ENCODE measurements at regions not wholly inside any gene's neighbourhood (a gene's known extent, or its start where the extent isn't known, plus 50 kb on each side); places are given as distances from the start of the nearest gene placed in this dataset.
A peak's percentile ranks its signal among the peaks of the same experiment; 100 is the strongest.

GRCh38 chr17:14919631-14920213 lies 345.4 kb downstream of the PMP22 start:
- TF ChIP-seq, protein P1, sequence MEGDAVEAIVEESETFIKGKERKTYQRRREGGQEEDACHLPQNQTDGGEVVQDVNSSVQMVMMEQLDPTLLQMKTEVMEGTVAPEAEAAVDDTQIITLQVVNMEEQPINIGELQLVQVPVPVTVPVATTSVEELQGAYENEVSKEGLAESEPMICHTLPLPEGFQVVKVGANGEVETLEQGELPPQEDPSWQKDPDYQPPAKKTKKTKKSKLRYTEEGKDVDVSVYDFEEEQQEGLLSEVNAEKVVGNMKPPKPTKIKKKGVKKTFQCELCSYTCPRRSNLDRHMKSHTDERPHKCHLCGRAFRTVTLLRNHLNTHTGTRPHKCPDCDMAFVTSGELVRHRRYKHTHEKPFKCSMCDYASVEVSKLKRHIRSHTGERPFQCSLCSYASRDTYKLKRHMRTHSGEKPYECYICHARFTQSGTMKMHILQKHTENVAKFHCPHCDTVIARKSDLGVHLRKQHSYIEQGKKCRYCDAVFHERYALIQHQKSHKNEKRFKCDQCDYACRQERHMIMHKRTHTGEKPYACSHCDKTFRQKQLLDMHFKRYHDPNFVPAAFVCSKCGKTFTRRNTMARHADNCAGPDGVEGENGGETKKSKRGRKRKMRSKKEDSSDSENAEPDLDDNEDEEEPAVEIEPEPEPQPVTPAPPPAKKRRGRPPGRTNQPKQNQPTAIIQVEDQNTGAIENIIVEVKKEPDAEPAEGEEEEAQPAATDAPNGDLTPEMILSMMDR (IDR thresholded peaks at IDR 0.05; ENCODE audit: insufficient read depth, low read depth, low read length, missing control alignments) = no peak
- DNase-seq (ENCODE audit: low read depth) = peak; percentile 67
- no peak overlapping the region for H3K4me3 ChIP-seq (ENCODE audit: low read length)

DNA sequence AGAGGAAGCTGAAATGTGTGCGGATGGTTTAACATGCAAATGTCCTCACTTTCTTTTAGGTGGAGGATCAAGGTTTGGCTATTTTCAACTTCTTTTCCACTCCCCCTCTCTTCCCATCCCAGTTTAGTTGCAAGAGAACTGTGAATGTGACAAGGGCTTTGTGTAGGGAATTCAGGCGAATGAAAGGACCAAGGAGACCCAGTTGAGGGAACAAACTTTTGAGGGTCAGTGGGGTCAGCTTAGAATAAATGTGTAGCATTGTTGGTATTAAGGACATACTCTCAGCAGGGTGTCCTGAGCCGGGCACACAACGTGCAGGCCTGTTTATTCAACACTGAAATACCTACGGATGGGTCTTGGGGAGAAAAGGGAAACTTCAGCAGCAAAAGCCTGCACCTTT lies 346.0 kb downstream of the PMP22 start:
- no peak overlapping the region for H3K4me3 ChIP-seq (ENCODE audit: low read length)
- TF ChIP-seq, protein P1 (IDR thresholded peaks at IDR 0.05; ENCODE audit: insufficient read depth, low read depth, low read length, missing control alignments) = no peak
- DNase-seq (ENCODE audit: low read depth) = no peak

- TF ChIP-seq, protein P1 (IDR thresholded peaks at IDR 0.05; ENCODE audit: insufficient read depth, low read depth, low read length, missing control alignments) = no peak
- DNase-seq (ENCODE audit: low read depth) = no peak
- no peak overlapping the region for H3K4me3 ChIP-seq (ENCODE audit: low read length)
Observed at GRCh38 chr17:14918540-14918939, 346.6 kb downstream of the PMP22 start.

DNA sequence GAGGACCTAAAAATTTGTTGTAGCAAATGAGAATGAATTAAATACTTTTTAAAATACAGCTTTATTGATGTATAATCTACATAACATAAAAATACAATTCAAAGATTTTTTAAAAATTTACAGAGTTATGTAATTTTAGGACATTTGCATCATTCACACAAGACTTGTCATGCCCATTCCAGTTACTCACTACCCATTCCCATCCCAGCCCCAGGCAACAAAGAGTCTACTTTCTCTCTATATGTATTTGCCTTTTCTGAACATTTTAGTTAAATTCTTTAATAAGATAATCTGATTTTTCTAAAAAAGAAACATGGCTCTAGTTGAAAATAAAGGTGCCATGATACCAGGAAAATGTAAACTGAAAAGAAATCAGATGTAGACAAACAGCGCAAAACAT lies 354.2 kb downstream of the PMP22 start:
- peak; percentile 83 for DNase-seq (ENCODE audit: low read depth)
- no peak overlapping the region for H3K4me3 ChIP-seq (ENCODE audit: low read length)
- TF ChIP-seq, protein P1 (IDR thresholded peaks at IDR 0.05; ENCODE audit: insufficient read depth, low read depth, low read length, missing control alignments) = no peak

- H3K4me3 ChIP-seq (ENCODE audit: low read length) = no peak overlapping the region
- no peak for DNase-seq (ENCODE audit: low read depth)
- TF ChIP-seq, protein P1 (IDR thresholded peaks at IDR 0.05; ENCODE audit: insufficient read depth, low read depth, low read length, missing control alignments) = no peak
Observed at GRCh38 chr17:14904386-14904785, 360.7 kb downstream of the PMP22 start.

DNA sequence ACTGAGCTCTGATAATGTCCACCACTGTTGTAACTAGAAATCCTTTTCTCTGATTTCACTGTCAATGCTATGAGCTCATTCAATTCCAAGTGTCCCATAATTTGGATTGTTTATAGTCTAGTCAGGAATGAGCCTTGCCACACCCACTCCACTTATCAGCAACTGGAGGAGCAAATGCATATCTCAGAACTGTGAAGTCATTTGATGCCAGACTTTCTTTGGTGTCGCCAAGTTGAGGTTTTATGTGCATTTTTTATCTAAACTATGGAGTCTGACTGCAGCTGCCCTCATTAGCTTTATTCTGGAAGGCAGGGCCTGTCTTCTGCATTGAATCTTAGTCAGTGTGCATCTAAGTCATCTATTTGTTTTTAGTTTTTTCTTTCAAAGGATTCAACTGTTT lies 361.3 kb downstream of the PMP22 start:
- TF ChIP-seq, protein P1 (IDR thresholded peaks at IDR 0.05; ENCODE audit: insufficient read depth, low read depth, low read length, missing control alignments) = no peak
- H3K4me3 ChIP-seq (ENCODE audit: low read length) = no peak overlapping the region
- DNase-seq (ENCODE audit: low read depth) = peak; percentile 11

DNA sequence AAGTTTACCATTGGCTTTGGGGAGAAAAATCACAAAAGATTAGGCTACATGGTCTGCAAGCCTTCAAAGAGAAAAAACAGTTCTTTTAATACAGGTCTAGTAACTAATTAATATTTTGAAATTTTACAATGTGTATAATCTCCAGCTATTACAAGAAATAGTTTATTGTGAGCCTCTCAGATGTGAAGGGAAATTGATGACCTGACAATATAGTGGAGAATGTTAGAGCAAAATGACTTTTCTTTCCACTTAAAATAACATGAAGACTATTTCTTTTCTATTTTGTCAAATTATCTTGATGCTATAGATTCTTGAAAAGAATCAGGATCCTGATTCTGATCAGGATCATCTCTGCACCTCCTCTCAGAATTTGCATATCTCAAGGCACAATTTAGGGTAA lies 362.3 kb downstream of the PMP22 start:
- DNase-seq (ENCODE audit: low read depth) = no peak
- TF ChIP-seq, protein P1 (IDR thresholded peaks at IDR 0.05; ENCODE audit: insufficient read depth, low read depth, low read length, missing control alignments) = no peak
- H3K4me3 ChIP-seq (ENCODE audit: low read length) = no peak overlapping the region
